Neural cell (in vitro differentiated cells): ENCODE measurements at regions not wholly inside any gene's neighbourhood (a gene's known extent, or its start where the extent isn't known, plus 50 kb on each side); places are given as distances from the start of the nearest gene placed in this dataset.

Source experiments
- H2AFZ ChIP-seq: fragments of 200-600, 300-800 bp; sonication (generic), shearing (Covaris generic); 2 replicates; pipeline ENCODE4 v1.6.0; 2014; ENCODE audit warnings: low read depth, mild to moderate bottlenecking, antibody characterized with exemption, low read length, moderate library complexity
- H3F3A ChIP-seq: fragments of 200-600 bp; shearing (Covaris generic); 2 replicates; pipeline ENCODE4 v1.6.1; 2016; ENCODE audit warnings: mild to moderate bottlenecking, moderate library complexity, mixed read lengths, antibody characterized with exemption, low read length; ENCODE audit not compliant: insufficient read depth, poor library complexity, severe bottlenecking
- H3K27ac ChIP-seq: fragments of 200-600, 300-800 bp; sonication (generic), shearing (Covaris generic); 2 replicates; pipeline ENCODE4 v1.5.1; 2014; ENCODE audit warnings: mild to moderate bottlenecking, low read length, moderate library complexity
- H3K27me3 ChIP-seq: fragments of 300-800, 200-600 bp; sonication (generic), shearing (Covaris generic); 2 replicates; pipeline ENCODE4 v1.6.0; 2014; ENCODE audit warnings: mild to moderate bottlenecking, low read depth, low read length, moderate library complexity; ENCODE audit not compliant: insufficient read depth
- H3K36me3 ChIP-seq: fragments of 300-800, 200-600 bp; sonication (generic), shearing (Covaris generic); 2 replicates; pipeline ENCODE4 v1.5.1; 2014; ENCODE audit warnings: mild to moderate bottlenecking, antibody characterized with exemption, low read length, moderate library complexity; ENCODE audit not compliant: insufficient read depth
- H3K4me2 ChIP-seq: fragments of 300-800, 200-600 bp; sonication (generic), shearing (Covaris generic); 2 replicates; pipeline ENCODE4 v1.6.0; 2014; ENCODE audit warnings: mild to moderate bottlenecking, low read length
- H3K4me3 ChIP-seq: fragments of 300-800, 200-600 bp; sonication (generic), shearing (Covaris generic); 2 replicates; pipeline ENCODE4 v1.5.1; 2014; ENCODE audit warnings: mild to moderate bottlenecking, low read length, moderate library complexity
- H3K79me2 ChIP-seq: fragments of 200-600 bp; shearing (Covaris generic); replicated peaks from 2 replicates; pipeline ENCODE4 v1.6.0; 2014; ENCODE audit warnings: mild to moderate bottlenecking, low read length, moderate library complexity; ENCODE audit not compliant: insufficient read depth
- H3K9ac ChIP-seq: fragments of 300-800, 200-600 bp; sonication (generic), shearing (Covaris generic); 2 replicates; pipeline ENCODE4 v1.6.1; 2016; ENCODE audit warnings: mild to moderate bottlenecking, low read length, mixed read lengths
- H3K9me2 ChIP-seq: fragments of 200-600 bp; shearing (Covaris generic); 2 replicates; pipeline ENCODE4 v1.6.1; 2016; ENCODE audit warnings: mild to moderate bottlenecking, low read length, mixed read lengths; ENCODE audit not compliant: insufficient read depth
- H3K9me3 ChIP-seq: fragments of 200-600, 300-800 bp; sonication (generic), shearing (Covaris generic); 2 replicates; pipeline ENCODE4 v1.6.1; 2016; ENCODE audit warnings: mild to moderate bottlenecking, mixed run types, low read length, moderate library complexity, mixed read lengths
- H4K20me1 ChIP-seq: fragments of 200-600 bp; shearing (Covaris generic); 2 replicates; pipeline ENCODE4 v1.6.1; 2016; ENCODE audit warnings: mild to moderate bottlenecking, mixed run types; ENCODE audit not compliant: insufficient read depth
- CTCF ChIP-seq: fragments of 450-650 bp; IDR thresholded peaks from 2 replicates; pipeline ENCODE4 v1.5.1; 2014; ENCODE audit warnings: antibody characterized with exemption, mild to moderate bottlenecking, moderate library complexity; ENCODE audit not compliant: poor library complexity, severe bottlenecking
- EP300 ChIP-seq: fragments of 450-650 bp; conservative IDR thresholded peaks from 2 replicates; pipeline ENCODE4 v1.6.1; 2014; ENCODE audit warnings: antibody characterized with exemption, mild to moderate bottlenecking, moderate library complexity; ENCODE audit not compliant: poor library complexity, severe bottlenecking
- EZH2 ChIP-seq: fragments of 200-600, 300-800 bp; shearing (Covaris generic), sonication (generic); IDR thresholded peaks from 2 replicates; pipeline ENCODE4 v1.6.1; 2014; ENCODE audit warnings: antibody characterized with exemption, low read length, borderline replicate concordance, mild to moderate bottlenecking; ENCODE audit not compliant: insufficient read depth, poor library complexity, severe bottlenecking
- MXI1 ChIP-seq: fragments of 450-650 bp; conservative IDR thresholded peaks from 2 replicates; pipeline ENCODE4 v1.6.1; 2014; ENCODE audit warnings: antibody characterized with exemption, mild to moderate bottlenecking; ENCODE audit not compliant: poor library complexity, severe bottlenecking
- POLR2AphosphoS5 ChIP-seq: IDR thresholded peaks from 2 replicates; pipeline ENCODE4 v1.6.1; 2012
- RAD21 ChIP-seq: fragments of 450-650 bp; conservative IDR thresholded peaks from 2 replicates; pipeline ENCODE4 v1.6.1; 2014; ENCODE audit warnings: antibody characterized with exemption, mild to moderate bottlenecking, moderate library complexity
- REST ChIP-seq: IDR thresholded peaks from 2 replicates; pipeline ENCODE4 v1.6.1; 2012; ENCODE audit warnings: borderline replicate concordance
- SMC3 ChIP-seq: fragments of 450-650 bp; conservative IDR thresholded peaks from 2 replicates; pipeline ENCODE4 v1.6.1; 2014; ENCODE audit warnings: antibody characterized with exemption, mild to moderate bottlenecking, moderate library complexity; ENCODE audit not compliant: poor library complexity
- TAF1 ChIP-seq: IDR thresholded peaks from 2 replicates; pipeline ENCODE4 v1.6.1; 2012; ENCODE audit warnings: low read depth

GRCh38 chr2:23207871-23208270, 177.1 kb upstream of the KLHL29 start:
- Histone ChIP-seq H3K27ac (no peak overlapping the region), H3K4me3 (no peak overlapping the region), H3K9ac (no peak overlapping the region), H3K27me3 (no peaks in the 10 kb centered on the region), H3F3A (no peaks in the 10 kb centered on the region), H2AFZ (no peak overlapping the region), H4K20me1 (no peaks in the 10 kb centered on the region), H3K9me3 (no peaks in the 10 kb centered on the region), H3K9me2 (no peaks in the 10 kb centered on the region), H3K79me2 (no peaks in the 10 kb centered on the region), H3K4me2 (no peak overlapping the region), H3K36me3 (no peaks in the 10 kb centered on the region)
- TF ChIP-seq TAF1: no peak
- TF ChIP-seq CTCF: no peak
- no peak for TF ChIP-seq SMC3
- no peak for TF ChIP-seq EZH2
- TF ChIP-seq POLR2AphosphoS5: no peak
- no peak for TF ChIP-seq MXI1
- TF ChIP-seq REST: no peak
- TF ChIP-seq EP300: no peak
- no peak for TF ChIP-seq RAD21

GRCh38 chr2:23208339-23208738, 176.6 kb upstream of the KLHL29 start:
- Histone ChIP-seq H3K27me3 (no peaks in the 10 kb centered on the region), H3K36me3 (no peaks in the 10 kb centered on the region), H3K27ac (no peak overlapping the region), H4K20me1 (no peaks in the 10 kb centered on the region), H3K9ac (no peak overlapping the region), H3K4me2 (no peak overlapping the region), H2AFZ (no peak overlapping the region), H3K9me3 (no peaks in the 10 kb centered on the region), H3F3A (no peaks in the 10 kb centered on the region), H3K4me3 (no peak overlapping the region), H3K9me2 (no peaks in the 10 kb centered on the region), H3K79me2 (no peaks in the 10 kb centered on the region)
- TF ChIP-seq TAF1 (no peak), CTCF (no peak), RAD21 (no peak), MXI1 (no peak), EZH2 (no peak), POLR2AphosphoS5 (no peak), EP300 (no peak), SMC3 (no peak), REST (no peak)
